ENCODE measurements at regions not wholly inside any gene's neighbourhood (a gene's known extent, or its start where the extent isn't known, plus 50 kb on each side); places are given as distances from the start of the nearest gene placed in this dataset.

DNA sequence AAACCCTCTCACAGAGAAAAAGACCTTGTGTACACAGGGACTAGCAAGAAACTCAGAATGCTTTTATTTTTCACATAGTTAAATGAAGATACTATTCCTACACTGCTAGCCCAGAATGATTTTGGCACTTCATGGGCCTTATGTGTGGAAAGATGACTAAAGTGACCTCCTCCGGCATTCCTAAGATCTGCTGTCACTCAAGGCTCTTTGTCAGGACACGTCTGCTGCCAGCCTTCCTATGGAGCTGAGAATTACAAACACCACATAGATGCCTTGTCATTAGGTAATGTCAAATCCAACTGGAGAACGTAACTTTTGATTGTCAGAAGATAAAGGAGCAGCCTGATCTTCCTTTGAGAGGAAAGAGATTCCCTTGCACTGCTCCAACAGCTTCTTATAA lies 249.1 kb downstream of the FAT3 start:
- TF ChIP-seq, protein P1, sequence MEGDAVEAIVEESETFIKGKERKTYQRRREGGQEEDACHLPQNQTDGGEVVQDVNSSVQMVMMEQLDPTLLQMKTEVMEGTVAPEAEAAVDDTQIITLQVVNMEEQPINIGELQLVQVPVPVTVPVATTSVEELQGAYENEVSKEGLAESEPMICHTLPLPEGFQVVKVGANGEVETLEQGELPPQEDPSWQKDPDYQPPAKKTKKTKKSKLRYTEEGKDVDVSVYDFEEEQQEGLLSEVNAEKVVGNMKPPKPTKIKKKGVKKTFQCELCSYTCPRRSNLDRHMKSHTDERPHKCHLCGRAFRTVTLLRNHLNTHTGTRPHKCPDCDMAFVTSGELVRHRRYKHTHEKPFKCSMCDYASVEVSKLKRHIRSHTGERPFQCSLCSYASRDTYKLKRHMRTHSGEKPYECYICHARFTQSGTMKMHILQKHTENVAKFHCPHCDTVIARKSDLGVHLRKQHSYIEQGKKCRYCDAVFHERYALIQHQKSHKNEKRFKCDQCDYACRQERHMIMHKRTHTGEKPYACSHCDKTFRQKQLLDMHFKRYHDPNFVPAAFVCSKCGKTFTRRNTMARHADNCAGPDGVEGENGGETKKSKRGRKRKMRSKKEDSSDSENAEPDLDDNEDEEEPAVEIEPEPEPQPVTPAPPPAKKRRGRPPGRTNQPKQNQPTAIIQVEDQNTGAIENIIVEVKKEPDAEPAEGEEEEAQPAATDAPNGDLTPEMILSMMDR (IDR thresholded peaks at IDR 0.05): no peak
- TF ChIP-seq POLR2A (IDR thresholded peaks at IDR 0.05) (no peak), EP300 (IDR thresholded peaks at IDR 0.05) (no peak)
